NCI-H2196 treated with DMSO at 0.1 percent for 48 hours (cell line): ENCODE measurements at regions not wholly inside any gene's neighbourhood (a gene's known extent, or its start where the extent isn't known, plus 50 kb on each side); places are given as distances from the start of the nearest gene placed in this dataset.

Source experiments
- DNase-seq: peaks from one replicate; lab custom pipeline; 2025; ENCODE audit not compliant: unreplicated experiment; lab: John Stamatoyannopoulos, UW

DNA sequence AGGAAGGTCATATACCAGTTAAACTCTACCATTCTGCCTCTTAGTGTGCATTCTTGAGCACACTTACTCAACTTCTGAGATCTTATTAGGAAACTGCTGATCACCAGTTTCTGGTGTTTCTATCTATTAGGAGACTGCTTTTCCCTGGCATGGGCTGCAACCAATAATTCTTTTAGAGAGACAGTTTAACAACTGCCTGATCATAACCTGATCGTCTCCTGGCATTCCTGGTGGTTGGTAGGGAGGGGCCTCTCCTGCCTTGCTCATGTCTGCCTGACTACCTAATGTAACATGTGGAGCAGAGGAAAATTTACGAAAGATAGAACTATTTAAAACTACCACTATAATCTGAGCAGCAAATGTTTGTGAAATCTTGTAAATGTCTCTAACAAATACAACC, 75.3 kb upstream of the MGAT4C start:
- no peak for DNase-seq

DNA sequence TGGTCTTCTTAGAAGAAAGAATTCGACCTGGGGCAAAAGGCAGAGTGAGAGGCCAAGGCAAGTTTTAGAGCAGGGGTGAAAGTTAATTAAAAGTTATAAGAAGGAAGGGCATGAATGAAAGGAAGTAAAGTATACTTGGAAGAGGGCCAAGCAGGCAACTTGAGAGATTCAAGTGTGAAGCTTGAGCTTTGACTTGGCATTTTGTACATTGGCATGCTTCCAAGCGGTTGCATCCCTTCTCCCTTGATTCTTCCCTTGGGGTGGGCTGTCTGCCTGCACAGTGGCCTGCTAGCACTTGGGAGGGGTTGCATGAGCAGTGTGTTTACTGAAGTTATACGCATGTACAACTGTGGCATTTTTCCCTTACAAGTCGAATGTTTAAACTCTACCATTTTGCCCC, 74.8 kb upstream of the MGAT4C start:
- no peak for DNase-seq

DNA sequence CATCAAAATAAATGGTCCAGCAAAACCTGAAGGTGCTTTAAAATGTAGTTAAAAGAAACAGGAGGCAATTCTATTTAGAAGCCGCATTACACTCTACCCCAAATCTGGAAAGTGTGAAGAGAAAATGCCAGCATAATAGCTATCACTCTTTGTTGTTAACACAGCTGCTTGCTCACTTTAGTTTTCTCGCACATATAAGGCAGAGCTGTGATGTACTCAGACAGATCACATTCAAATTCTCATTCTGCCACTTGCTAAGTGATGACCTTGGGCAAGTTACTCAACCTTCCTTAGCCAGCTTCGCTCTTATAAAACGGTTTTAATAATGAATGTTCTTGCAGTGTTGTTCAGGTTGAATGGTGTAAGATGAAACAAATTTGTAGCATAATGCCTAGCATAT, 56.0 kb upstream of the MGAT4C start:
- no peak for DNase-seq
